GM12874 (cell line): ENCODE measurements at regions not wholly inside any gene's neighbourhood (a gene's known extent, or its start where the extent isn't known, plus 50 kb on each side); places are given as distances from the start of the nearest gene placed in this dataset.

Experiments used
- CTCF ChIP-seq: IDR thresholded peaks from 2 replicates; pipeline ENCODE4 v1.5.1; 2011; ENCODE audit warnings: low read depth, mild to moderate bottlenecking, control low read depth, low read length, moderate library complexity; ENCODE audit not compliant: insufficient read depth

GRCh38 chr15:31598620-31599019, 272.0 kb downstream of the KLF13 start:
- no peak for TF ChIP-seq CTCF

- TF ChIP-seq CTCF: peak; percentile 20; the same call in 1 of the 2 replicates
Observed at GRCh38 chr15:31605467-31605931, 278.9 kb downstream of the KLF13 start.

GRCh38 chr15:31606194-31606669, 279.6 kb downstream of the KLF13 start:
- TF ChIP-seq CTCF: no peak

- TF ChIP-seq CTCF: no peak
Observed at GRCh38 chr15:31606931-31607497, 280.4 kb downstream of the KLF13 start.

- TF ChIP-seq CTCF: no peak
Observed at GRCh38 chr15:31607656-31608055, 281.0 kb downstream of the KLF13 start.

GRCh38 chr15:31609258-31609681, 282.6 kb downstream of the KLF13 start:
- no peak for TF ChIP-seq CTCF

GRCh38 chr15:31609906-31610305, 283.3 kb downstream of the KLF13 start:
- TF ChIP-seq CTCF: no peak
